Smooth muscle cell (in vitro differentiated cells): ENCODE measurements at regions not wholly inside any gene's neighbourhood (a gene's known extent, or its start where the extent isn't known, plus 50 kb on each side); places are given as distances from the start of the nearest gene placed in this dataset.

Source experiments
- DNase-seq: peaks from one replicate; lab custom pipeline; 2025; ENCODE audit not compliant: unreplicated experiment; lab: John Stamatoyannopoulos, UW
- H2AFZ ChIP-seq: fragments of 200-600 bp; sonication (generic); 2 replicates; pipeline ENCODE4 v1.6.0; 2016; ENCODE audit warnings: antibody characterized with exemption, low read depth, mild to moderate bottlenecking
- H3F3A ChIP-seq: fragments of 200-600 bp; sonication (generic); 2 replicates; pipeline ENCODE4 v1.6.0; 2017; ENCODE audit warnings: antibody characterized with exemption, low read depth
- H3K27ac ChIP-seq: fragments of 200-600 bp; sonication (generic); 2 replicates; pipeline ENCODE4 v1.5.1; 2016; ENCODE audit warnings: low read depth, mild to moderate bottlenecking
- H3K27me3 ChIP-seq: fragments of 200-600 bp; sonication (generic); 2 replicates; pipeline ENCODE4 v1.6.1; 2016; ENCODE audit warnings: low read depth, mild to moderate bottlenecking
- H3K36me3 ChIP-seq: fragments of 200-600 bp; sonication (generic); 2 replicates; pipeline ENCODE4 v1.5.1; 2016; ENCODE audit warnings: low read depth
- H3K4me1 ChIP-seq: fragments of 200-600 bp; sonication (generic); 2 replicates; pipeline ENCODE4 v1.5.1; 2016; ENCODE audit warnings: low read depth
- H3K4me2 ChIP-seq: fragments of 200-600 bp; sonication (generic); 2 replicates; pipeline ENCODE4 v1.6.0; 2016; ENCODE audit warnings: mild to moderate bottlenecking
- H3K4me3 ChIP-seq: fragments of 200-600 bp; sonication (generic); 2 replicates; pipeline ENCODE4 v1.5.1; 2016; ENCODE audit warnings: mild to moderate bottlenecking
- H3K79me2 ChIP-seq: fragments of 200-600 bp; sonication (generic); 2 replicates; pipeline ENCODE4 v1.6.0; 2016; ENCODE audit warnings: low read depth, mild to moderate bottlenecking
- H3K9ac ChIP-seq: fragments of 200-600 bp; sonication (generic); 2 replicates; pipeline ENCODE4 v1.6.0; 2016; ENCODE audit warnings: low read depth
- H3K9me3 ChIP-seq: fragments of 200-600 bp; sonication (generic); replicated peaks from 2 replicates; pipeline ENCODE4 v1.5.1; 2016; ENCODE audit warnings: low read depth
- H4K20me1 ChIP-seq: fragments of 200-600 bp; sonication (generic); 2 replicates; pipeline ENCODE4 v1.6.0; 2016; ENCODE audit warnings: low read depth
- WGBS: methylation state at CpG from one replicate; pipeline ENCODE4 v1.1.7; 2016; ENCODE audit warnings: low lambda C conversion rate; 5-methylcytosine and 5-hydroxymethylcytosine counted together
- TF ChIP-seq, protein P1 (sequence below): fragments of 200-600 bp; sonication (generic); IDR thresholded peaks from 2 replicates; pipeline ENCODE4 v1.5.1; 2017; ENCODE audit warnings: borderline replicate concordance, mild to moderate bottlenecking, antibody characterized with exemption; ENCODE audit not compliant: insufficient read depth, poor library complexity, severe bottlenecking

DNA sequence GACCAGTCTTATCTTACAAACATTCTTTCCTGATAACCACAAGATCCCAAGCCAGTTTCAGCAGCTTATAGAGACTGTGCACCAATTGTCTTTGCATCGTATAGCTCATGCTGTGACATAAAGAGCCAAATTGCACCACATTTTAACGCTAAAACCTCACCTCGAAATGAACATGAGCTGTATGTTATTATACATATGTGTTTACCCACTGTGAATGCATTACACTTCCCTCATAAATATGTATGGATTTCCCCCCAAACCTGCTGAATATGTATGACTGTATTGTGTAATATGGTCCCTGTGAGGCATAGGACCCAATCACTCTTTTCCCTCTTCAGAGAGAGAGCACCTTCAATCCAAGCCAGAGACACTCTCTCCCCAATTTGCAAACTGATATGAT, 692.4 kb downstream of the NLGN4X start:
- no peak overlapping the region for H3K9ac ChIP-seq
- H3K79me2 ChIP-seq = no peaks in the 10 kb centered on the region
- H3K36me3 ChIP-seq = no peaks in the 10 kb centered on the region
- no peak overlapping the region for H3K4me3 ChIP-seq
- DNase-seq = no peak
- no peaks in the 10 kb centered on the region for H3K27me3 ChIP-seq
- H3K4me1 ChIP-seq = no peaks in the 10 kb centered on the region
- no peaks in the 10 kb centered on the region for H4K20me1 ChIP-seq
- 40% methylated on average over 3 of the region's 3 CpGs for WGBS
- no peak overlapping the region for H2AFZ ChIP-seq
- H3K4me2 ChIP-seq = no peak overlapping the region
- TF ChIP-seq, protein P1, sequence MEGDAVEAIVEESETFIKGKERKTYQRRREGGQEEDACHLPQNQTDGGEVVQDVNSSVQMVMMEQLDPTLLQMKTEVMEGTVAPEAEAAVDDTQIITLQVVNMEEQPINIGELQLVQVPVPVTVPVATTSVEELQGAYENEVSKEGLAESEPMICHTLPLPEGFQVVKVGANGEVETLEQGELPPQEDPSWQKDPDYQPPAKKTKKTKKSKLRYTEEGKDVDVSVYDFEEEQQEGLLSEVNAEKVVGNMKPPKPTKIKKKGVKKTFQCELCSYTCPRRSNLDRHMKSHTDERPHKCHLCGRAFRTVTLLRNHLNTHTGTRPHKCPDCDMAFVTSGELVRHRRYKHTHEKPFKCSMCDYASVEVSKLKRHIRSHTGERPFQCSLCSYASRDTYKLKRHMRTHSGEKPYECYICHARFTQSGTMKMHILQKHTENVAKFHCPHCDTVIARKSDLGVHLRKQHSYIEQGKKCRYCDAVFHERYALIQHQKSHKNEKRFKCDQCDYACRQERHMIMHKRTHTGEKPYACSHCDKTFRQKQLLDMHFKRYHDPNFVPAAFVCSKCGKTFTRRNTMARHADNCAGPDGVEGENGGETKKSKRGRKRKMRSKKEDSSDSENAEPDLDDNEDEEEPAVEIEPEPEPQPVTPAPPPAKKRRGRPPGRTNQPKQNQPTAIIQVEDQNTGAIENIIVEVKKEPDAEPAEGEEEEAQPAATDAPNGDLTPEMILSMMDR = no peak
- H3K27ac ChIP-seq = no peak overlapping the region
- no peaks in the 10 kb centered on the region for H3F3A ChIP-seq
- H3K9me3 ChIP-seq = no peaks in the 10 kb centered on the region

GRCh38 chrX:5528057-5528456, 700.6 kb downstream of the NLGN4X start:
- Histone ChIP-seq H4K20me1 (no peaks in the 10 kb centered on the region), H3K4me2 (no peak overlapping the region), H2AFZ (no peak overlapping the region), H3F3A (no peaks in the 10 kb centered on the region), H3K9ac (no peak overlapping the region), H3K79me2 (no peaks in the 10 kb centered on the region), H3K4me3 (no peak overlapping the region), H3K27me3 (no peaks in the 10 kb centered on the region), H3K4me1 (no peaks in the 10 kb centered on the region), H3K36me3 (no peaks in the 10 kb centered on the region), H3K9me3 (no peaks in the 10 kb centered on the region), H3K27ac (no peak overlapping the region)
- 93% methylated on average over 5 of the region's 5 CpGs for WGBS
- DNase-seq = no peak
- TF ChIP-seq, protein P1 = no peak

- Histone ChIP-seq H3K9me3 (no peaks in the 10 kb centered on the region), H3K4me3 (no peak overlapping the region), H2AFZ (no peak overlapping the region), H3K79me2 (no peaks in the 10 kb centered on the region), H4K20me1 (no peaks in the 10 kb centered on the region), H3K36me3 (no peaks in the 10 kb centered on the region), H3K4me2 (no peak overlapping the region), H3K27me3 (no peaks in the 10 kb centered on the region), H3K27ac (no peak overlapping the region), H3F3A (no peaks in the 10 kb centered on the region), H3K9ac (no peak overlapping the region), H3K4me1 (no peaks in the 10 kb centered on the region)
- 73% methylated on average over 2 of the region's 2 CpGs for WGBS
- TF ChIP-seq, protein P1 = no peak
- DNase-seq = no peak
These were observed 702.5 kb downstream of the NLGN4X start for GRCh38 chrX:5526191-5526590.

GRCh38 chrX:5490786-5491563, 737.7 kb downstream of the NLGN4X start:
- Histone ChIP-seq H3K79me2 (no peaks in the 10 kb centered on the region), H3K9me3 (no peaks in the 10 kb centered on the region), H2AFZ (no peak overlapping the region), H3K4me3 (no peak overlapping the region), H3F3A (peaks cover 6% of the 10 kb centered on the region), H3K9ac (no peak overlapping the region), H3K4me2 (no peak overlapping the region), H3K27me3 (no peaks in the 10 kb centered on the region), H4K20me1 (no peaks in the 10 kb centered on the region), H3K27ac (peak overlapping the region; percentile 35), H3K4me1 (no peaks in the 10 kb centered on the region), H3K36me3 (no peaks in the 10 kb centered on the region)
- no peak for DNase-seq
- TF ChIP-seq, protein P1 = no peak
- WGBS = 74% methylated on average over 8 of the region's 8 CpGs
